GM23248 (cell line): ENCODE measurements at regions not wholly inside any gene's neighbourhood (a gene's known extent, or its start where the extent isn't known, plus 50 kb on each side); places are given as distances from the start of the nearest gene placed in this dataset.

ENCODE experiments used
- EZH2 ChIP-seq: fragments of 200-600 bp; sonication (generic); IDR thresholded peaks from 2 replicates; pipeline ENCODE4 v1.6.1; 2018; ENCODE audit warnings: antibody characterized with exemption, mild to moderate bottlenecking; ENCODE audit not compliant: insufficient read depth, poor library complexity, severe bottlenecking
- EZH2phosphoT487 ChIP-seq: fragments of 200-600 bp; sonication (generic); IDR thresholded peaks from 2 replicates; pipeline ENCODE4 v1.6.1; 2018; ENCODE audit warnings: antibody characterized with exemption, moderate library complexity, mild to moderate bottlenecking, low read depth; ENCODE audit not compliant: insufficient read depth

- TF ChIP-seq EZH2phosphoT487 (no peak), EZH2 (no peak)
Observed at GRCh38 chr2:47675196-47675825, 104.5 kb upstream of the KCNK12 start.
